Stimulated activated effector memory CD8-positive, alpha-beta T cell treated with anti-CD3 and anti-CD28 coated beads, Interleukin-12 subunit alpha, Interleukin-12 subunit beta, amount 100 ng/mL, for 72 hours (primary cell): ENCODE measurements at regions not wholly inside any gene's neighbourhood (a gene's known extent, or its start where the extent isn't known, plus 50 kb on each side); places are given as distances from the start of the nearest gene placed in this dataset.
"Not testable (repeated sequence)": the region's sequence is repeated elsewhere in the genome, so short reads cannot be mapped to it uniquely, and the experiment has no call there.

ENCODE experiments used
- ATAC-seq: fragments of 150-1000 bp; cut with Tn5 transposase; 2 replicates; pipeline ENCODE4 v1.10.0; 2021
- DNase-seq, 2 donors: peaks; one replicate each; pipeline ENCODE4 v3.0.0; 2021 to 2022; ENCODE audit warnings: low spot score in 2 of 2
- H3K27ac Mint-ChIP-seq: one replicate; pipeline ENCODE4 v1.8.0; 2022; ENCODE audit warnings: mild to moderate bottlenecking, mixed read lengths
- H3K36me3 Mint-ChIP-seq: one replicate; pipeline ENCODE4 v1.8.0; 2022; ENCODE audit warnings: mild to moderate bottlenecking, mixed read lengths
- H3K4me1 Mint-ChIP-seq: one replicate; pipeline ENCODE4 v1.8.0; 2022; ENCODE audit warnings: mixed read lengths
- H3K4me3 Mint-ChIP-seq: one replicate; pipeline ENCODE4 v1.8.0; 2022; ENCODE audit warnings: mild to moderate bottlenecking, mixed read lengths
- H3K9me3 Mint-ChIP-seq: one replicate; pipeline ENCODE4 v1.8.0; 2022; ENCODE audit warnings: mixed read lengths

GRCh38 chr3:87792534-87793336 is 266.1 kb downstream of the CGGBP1 start, which contains the start of gene HTR1F:
Gene HTR1F, plus strand, starts transcription at chr3:87792706.
- Mint-ChIP-seq H3K36me3 (no peaks in the 10 kb centered on the region), H3K27ac (no peak within 1 kb of the TSS), H3K4me3 (peak within 1 kb of the TSS; percentile 52), H3K9me3 (no peaks in the 10 kb centered on the region), H3K4me1 (peaks cover 28% of the 10 kb centered on the region)
- no peak for DNase-seq
- peak; percentile 57 for ATAC-seq

DNA sequence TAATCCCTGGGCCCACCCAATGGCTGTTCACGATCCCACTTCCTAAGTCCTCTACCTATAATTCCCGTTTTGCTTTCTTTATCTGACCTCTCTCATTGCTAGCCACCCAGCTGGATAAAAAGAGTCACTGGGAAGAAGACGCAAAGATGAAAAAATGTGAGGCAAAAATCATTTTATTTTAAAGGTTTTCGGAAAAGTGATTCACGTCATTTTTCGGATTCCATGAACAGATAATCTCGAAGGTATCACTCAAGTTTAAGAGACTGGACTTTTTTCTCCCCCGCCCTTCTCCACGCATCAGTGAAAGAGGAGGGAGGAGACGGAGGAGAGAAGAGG is 266.6 kb downstream of the CGGBP1 start:
- Mint-ChIP-seq H3K27ac (no peak overlapping the region), H3K4me3 (peak overlapping the region; percentile 52), H3K4me1 (peaks cover 28% of the 10 kb centered on the region), H3K9me3 (no peaks in the 10 kb centered on the region), H3K36me3 (no peaks in the 10 kb centered on the region)
- DNase-seq (no peak), ATAC-seq (no peak)

DNA sequence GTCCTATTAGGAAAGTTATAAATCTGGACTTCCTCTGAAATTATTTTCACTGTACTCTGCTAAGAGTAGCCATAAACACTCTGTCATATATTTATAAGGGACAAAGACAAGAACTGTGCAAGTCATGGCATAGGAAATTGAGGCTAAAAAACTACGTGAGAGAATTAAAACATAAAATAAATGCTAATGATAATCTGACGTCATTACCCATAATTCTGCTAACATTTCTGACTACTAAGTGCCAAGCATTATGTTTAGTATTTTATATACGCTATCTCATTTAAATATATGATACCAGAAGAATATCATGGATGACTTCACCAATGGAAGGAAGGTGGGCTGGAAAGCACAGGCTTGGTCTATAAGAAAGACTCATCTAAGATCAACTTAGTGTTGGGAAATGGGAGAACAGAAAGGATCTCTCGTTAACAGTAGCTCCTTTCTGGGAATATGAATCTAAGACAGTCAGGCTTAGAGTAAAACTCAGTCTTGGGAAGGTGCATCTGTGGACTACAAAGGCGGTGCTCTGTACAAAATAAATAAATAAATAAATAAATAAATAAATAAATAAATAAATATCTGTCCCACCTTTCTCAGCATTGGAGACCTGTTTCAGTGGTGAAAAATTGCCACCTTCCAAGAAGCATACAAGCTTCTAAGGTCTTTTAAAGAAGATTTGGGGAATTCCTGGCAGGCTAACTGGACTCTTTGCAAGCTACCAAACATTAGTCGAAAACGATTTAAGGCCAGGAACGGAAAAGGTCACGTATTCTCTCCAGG is 267.4 kb downstream of the CGGBP1 start:
- no peak overlapping the region for H3K4me3 Mint-ChIP-seq

DNA sequence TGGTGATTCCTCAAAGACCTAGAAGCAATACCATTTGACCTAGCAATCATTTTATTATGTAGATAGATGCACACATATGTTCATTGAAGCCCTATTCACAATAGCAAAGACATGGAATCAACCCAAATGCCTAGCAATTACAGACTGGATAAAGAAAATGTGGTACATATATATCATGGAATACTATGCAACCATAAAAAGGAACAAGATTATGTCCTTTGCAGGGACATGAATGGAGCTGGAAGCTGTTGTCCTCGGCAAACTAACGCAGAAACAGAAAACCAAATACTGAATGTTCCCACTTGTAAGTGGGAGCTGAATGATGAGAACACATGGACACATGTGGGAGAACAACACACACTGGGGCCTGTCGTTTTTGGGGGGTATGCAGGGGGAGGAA is 269.8 kb downstream of the CGGBP1 start:
- H3K27ac Mint-ChIP-seq, ATAC-seq, H3K4me3 Mint-ChIP-seq, DNase-seq, H3K9me3 Mint-ChIP-seq, H3K36me3 Mint-ChIP-seq: not testable (repeated sequence)
- H3K4me1 Mint-ChIP-seq = peaks cover 14% of the 10 kb centered on the region

More for the DNA sequence above, 267.4 kb downstream of the CGGBP1 start:
- Mint-ChIP-seq H3K4me1 (peaks cover 22% of the 10 kb centered on the region), H3K27ac (no peak overlapping the region), H3K36me3 (no peaks in the 10 kb centered on the region), H3K9me3 (no peaks in the 10 kb centered on the region)
- ATAC-seq (no peak), DNase-seq (no peak)

- ATAC-seq = no peak
- no peaks in the 10 kb centered on the region for H3K36me3 Mint-ChIP-seq
- no peak for DNase-seq
- peaks cover 14% of the 10 kb centered on the region for H3K4me1 Mint-ChIP-seq
- H3K9me3 Mint-ChIP-seq = no peaks in the 10 kb centered on the region
- H3K27ac Mint-ChIP-seq = no peak overlapping the region
- no peak overlapping the region for H3K4me3 Mint-ChIP-seq
Measured at GRCh38 chr3:87788516-87788915, 270.3 kb downstream of the CGGBP1 start.

- Mint-ChIP-seq H3K9me3 (no peaks in the 10 kb centered on the region), H3K36me3 (no peaks in the 10 kb centered on the region), H3K4me1 (no peaks in the 10 kb centered on the region), H3K4me3 (no peak overlapping the region), H3K27ac (no peak overlapping the region)
- no peak for DNase-seq
- ATAC-seq = no peak
Measured at GRCh38 chr3:87780811-87781210, 278.0 kb downstream of the CGGBP1 start.

DNA sequence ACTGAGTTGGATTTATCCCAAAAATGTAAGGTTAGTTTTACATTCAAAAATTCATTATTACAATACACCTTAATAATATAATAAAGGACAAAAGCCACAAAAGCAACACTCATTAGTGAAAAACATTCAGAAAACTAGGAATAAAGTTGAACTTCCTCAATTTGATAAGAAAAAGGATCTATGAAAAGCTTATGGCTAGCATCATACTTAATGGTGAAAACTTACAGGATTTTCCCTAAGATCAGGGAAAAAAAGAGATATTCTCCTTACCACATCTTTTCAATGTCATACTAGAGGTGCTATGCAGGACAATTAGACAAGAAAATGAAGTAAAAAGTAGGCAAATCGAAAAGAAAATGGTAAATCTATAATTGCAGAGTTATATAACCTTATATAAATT is 279.9 kb downstream of the CGGBP1 start:
- Mint-ChIP-seq H3K27ac (no peak overlapping the region), H3K4me1 (no peaks in the 10 kb centered on the region), H3K4me3 (no peak overlapping the region), H3K36me3 (no peaks in the 10 kb centered on the region), H3K9me3 (no peaks in the 10 kb centered on the region)
- ATAC-seq (no peak), DNase-seq (no peak)

DNA sequence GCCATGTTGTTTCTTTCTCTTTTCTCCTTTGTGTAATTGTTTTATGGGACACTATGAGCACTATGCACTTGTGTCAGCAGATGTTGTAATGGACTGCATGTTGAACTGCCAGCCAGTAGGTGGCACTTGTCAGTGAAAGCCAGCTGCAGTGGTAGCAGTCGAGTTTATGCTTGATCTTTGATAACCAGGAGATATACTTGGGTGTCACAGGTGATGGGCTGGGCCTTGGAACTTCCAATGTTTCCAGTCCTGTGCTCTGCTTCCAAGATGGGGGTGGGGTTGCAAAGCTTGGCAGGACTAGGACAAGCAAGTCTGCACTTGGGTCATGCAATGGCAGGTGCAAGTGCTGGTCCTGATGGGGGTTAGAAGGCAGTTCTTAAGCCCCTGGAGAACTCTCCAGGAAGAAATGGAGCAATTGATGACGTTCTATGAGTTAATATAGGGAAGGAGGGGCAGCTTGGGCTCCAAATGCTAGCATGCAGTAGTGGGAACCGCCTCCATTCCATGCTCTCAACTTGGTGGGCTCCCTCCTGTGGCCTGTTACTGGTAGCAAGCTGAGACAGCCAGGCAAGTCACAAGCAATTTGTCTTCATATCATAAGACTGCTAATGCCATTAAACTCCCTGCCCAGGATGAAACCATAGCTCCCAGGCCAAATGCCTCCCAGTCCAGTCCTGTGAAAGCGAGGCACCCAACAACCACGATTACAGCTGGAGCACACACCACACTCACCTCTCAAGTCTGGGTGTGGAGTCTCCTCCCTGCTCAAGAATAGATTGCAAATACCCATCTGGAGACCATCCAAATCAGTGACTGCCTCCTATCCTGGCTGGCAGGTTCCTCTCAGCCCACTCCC is 287.2 kb downstream of the CGGBP1 start:
- no peak for DNase-seq
- no peak overlapping the region for H3K4me3 Mint-ChIP-seq
- H3K27ac Mint-ChIP-seq = no peak overlapping the region

GRCh38 chr3:87766721-87767120 is 292.1 kb downstream of the CGGBP1 start:
- no peaks in the 10 kb centered on the region for H3K4me1 Mint-ChIP-seq
- H3K4me3 Mint-ChIP-seq = no peak overlapping the region
- peak; percentile 31 for ATAC-seq
- no peak overlapping the region for H3K27ac Mint-ChIP-seq
- H3K9me3 Mint-ChIP-seq = no peaks in the 10 kb centered on the region
- no peaks in the 10 kb centered on the region for H3K36me3 Mint-ChIP-seq
- DNase-seq = no peak

More for the DNA sequence above, 287.2 kb downstream of the CGGBP1 start:
- H3K9me3 Mint-ChIP-seq = no peaks in the 10 kb centered on the region
- H3K36me3 Mint-ChIP-seq = no peaks in the 10 kb centered on the region
- peak; percentile 80 for ATAC-seq
- no peaks in the 10 kb centered on the region for H3K4me1 Mint-ChIP-seq

DNA sequence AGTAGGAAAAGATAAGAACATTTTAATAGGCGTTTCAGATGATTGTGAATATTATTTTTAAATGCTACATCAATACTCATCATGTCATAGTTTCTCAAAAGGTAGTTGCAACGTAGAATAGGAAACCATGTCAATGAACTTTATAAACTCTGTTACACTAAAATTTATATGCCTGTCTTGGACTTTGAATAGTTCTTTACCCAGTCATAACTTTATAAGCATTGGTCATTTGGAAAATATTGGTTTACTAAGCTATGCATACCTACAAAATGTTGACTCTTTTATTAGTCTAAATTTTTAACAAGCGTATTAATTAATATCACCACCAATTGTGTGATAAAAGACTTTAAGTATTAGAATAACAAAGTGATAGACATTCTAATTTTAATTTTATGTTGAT is 293.5 kb downstream of the CGGBP1 start:
- ATAC-seq (no peak), DNase-seq (no peak)
- H3K36me3 Mint-ChIP-seq = no peaks in the 10 kb centered on the region
- H3K27ac Mint-ChIP-seq = no peak overlapping the region
- no peak overlapping the region for H3K4me3 Mint-ChIP-seq
- no peaks in the 10 kb centered on the region for H3K4me1 Mint-ChIP-seq
- H3K9me3 Mint-ChIP-seq = no peaks in the 10 kb centered on the region

- DNase-seq = no peak
- Mint-ChIP-seq H3K9me3 (no peaks in the 10 kb centered on the region), H3K36me3 (no peaks in the 10 kb centered on the region), H3K27ac (no peak overlapping the region), H3K4me3 (no peak overlapping the region), H3K4me1 (no peaks in the 10 kb centered on the region)
- no peak for ATAC-seq
Measured at GRCh38 chr3:87761795-87762194, 297.0 kb downstream of the CGGBP1 start.

DNA sequence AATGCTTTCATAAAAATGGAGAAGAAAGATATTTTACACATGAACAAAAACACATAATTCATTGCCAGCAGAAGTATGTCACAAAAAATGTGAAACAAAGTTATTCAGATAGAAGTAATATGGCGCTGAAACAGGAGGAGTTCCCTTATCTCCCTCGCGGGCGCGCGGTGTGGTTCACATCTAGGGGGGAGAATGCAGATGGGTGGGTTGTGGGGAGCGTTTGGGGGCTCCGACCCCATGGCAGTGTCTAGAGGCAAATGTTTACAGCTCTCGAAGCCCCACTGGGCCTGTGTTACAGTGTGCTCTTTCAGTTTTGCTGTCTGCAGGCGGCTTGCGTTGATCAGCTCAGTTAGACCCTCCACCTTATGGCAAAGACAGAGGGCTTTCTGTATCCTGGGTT is 297.5 kb downstream of the CGGBP1 start:
- ATAC-seq (no peak), DNase-seq (no peak)
- no peaks in the 10 kb centered on the region for H3K36me3 Mint-ChIP-seq
- no peak overlapping the region for H3K27ac Mint-ChIP-seq
- no peak overlapping the region for H3K4me3 Mint-ChIP-seq
- H3K9me3 Mint-ChIP-seq = no peaks in the 10 kb centered on the region
- no peaks in the 10 kb centered on the region for H3K4me1 Mint-ChIP-seq

DNA sequence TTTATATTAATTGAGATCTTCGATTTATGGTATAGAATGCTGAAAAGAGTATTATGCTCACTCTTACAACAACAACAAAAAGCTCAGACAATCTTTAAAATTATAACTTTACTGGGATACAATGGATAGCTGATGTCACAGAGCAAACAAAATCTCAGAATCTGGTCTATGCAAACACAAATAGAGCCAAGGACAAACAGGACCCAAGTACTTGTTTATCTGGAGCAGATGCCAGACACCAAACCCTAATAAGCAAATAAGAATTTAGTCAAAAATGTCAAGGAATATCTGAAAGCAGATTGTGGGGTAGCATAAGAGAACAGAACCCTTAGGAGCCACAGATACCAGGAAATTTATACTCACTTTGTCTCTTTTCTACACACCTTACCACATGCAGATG is 302.2 kb downstream of the CGGBP1 start:
- no peak for DNase-seq
- Mint-ChIP-seq H3K4me3 (no peak overlapping the region), H3K27ac (no peak overlapping the region), H3K4me1 (no peaks in the 10 kb centered on the region), H3K9me3 (peaks cover 3% of the 10 kb centered on the region), H3K36me3 (no peaks in the 10 kb centered on the region)
- no peak for ATAC-seq

DNA sequence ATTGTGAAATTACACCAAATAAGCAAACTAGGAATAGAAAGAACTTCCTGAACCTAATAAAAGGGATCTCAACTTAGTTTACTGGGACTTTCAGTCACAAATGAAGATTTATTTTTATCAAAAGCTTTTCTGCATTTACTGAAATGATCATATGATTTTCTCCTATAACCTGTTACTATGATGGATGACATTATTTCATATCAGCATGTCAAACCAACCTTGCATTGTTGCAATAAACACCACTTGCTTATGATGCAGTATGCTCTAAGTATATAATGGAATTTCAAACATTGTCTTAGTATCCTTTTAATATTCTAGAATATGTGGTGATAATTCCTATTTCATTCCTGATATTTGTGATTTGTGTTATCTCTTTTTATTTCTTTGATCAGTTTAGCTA is 303.0 kb downstream of the CGGBP1 start:
- ATAC-seq = no peak
- Mint-ChIP-seq H3K9me3 (peaks cover 3% of the 10 kb centered on the region), H3K4me3 (no peak overlapping the region), H3K4me1 (no peaks in the 10 kb centered on the region), H3K36me3 (no peaks in the 10 kb centered on the region), H3K27ac (no peak overlapping the region)
- no peak for DNase-seq

GRCh38 chr3:87742250-87742649 is 316.6 kb downstream of the CGGBP1 start:
- no peak overlapping the region for H3K4me3 Mint-ChIP-seq
- ATAC-seq = no peak
- DNase-seq = no peak
- no peaks in the 10 kb centered on the region for H3K4me1 Mint-ChIP-seq
- no peak overlapping the region for H3K27ac Mint-ChIP-seq
- peaks cover 16% of the 10 kb centered on the region for H3K9me3 Mint-ChIP-seq
- no peaks in the 10 kb centered on the region for H3K36me3 Mint-ChIP-seq
